OCI-LY7 (cell line): ENCODE measurements at regions not wholly inside any gene's neighbourhood (a gene's known extent, or its start where the extent isn't known, plus 50 kb on each side); places are given as distances from the start of the nearest gene placed in this dataset.
A peak's percentile ranks its signal among the peaks of the same experiment; 100 is the strongest.
"Not testable (repeated sequence)": the region's sequence is repeated elsewhere in the genome, so short reads cannot be mapped to it uniquely, and the experiment has no call there.

Experiments
- BruUV-seq: library from RNA; stranded (reverse); fragments of 400-500 nt; replicated peaks from 2 replicates; lab custom pipeline; 2021; lab: Mats Ljungman, UMichigan
- CTCF ChIA-PET: fragments of 300-600 bp; sonication (Branson Sonifier 250); formaldehyde crosslinking; loops from one replicate; lab custom pipeline; 2022; ENCODE audit warnings: antibody characterized with exemption; ENCODE audit not compliant: unreplicated experiment; lab: Charles Lee
- POLR2A ChIA-PET: fragments of 300-600 bp; sonication (Branson Sonifier 250); formaldehyde crosslinking; loops from one replicate; lab custom pipeline; 2022; ENCODE audit warnings: antibody characterized with exemption; lab: Charles Lee
- DNase-seq: peaks from one replicate; pipeline ENCODE4 v3.0.0-alpha.2; 2015; ENCODE audit warnings: low spot score
- H2AFZ ChIP-seq: fragments of 200-600 bp; sonication (generic), shearing (Covaris generic); 2 replicates; pipeline ENCODE4 v1.6.1; 2014; ENCODE audit warnings: mild to moderate bottlenecking, antibody characterized with exemption, low read length, moderate library complexity
- H3K27ac ChIP-seq: fragments of 200-600 bp; sonication (generic); 2 replicates; pipeline ENCODE4 v1.5.1; 2014; ENCODE audit warnings: mixed run types, low read depth, mild to moderate bottlenecking, moderate library complexity, low read length, inconsistent platforms; ENCODE audit not compliant: poor library complexity, severe bottlenecking
- H3K36me3 ChIP-seq: fragments of 200-600 bp; sonication (generic); 2 replicates; pipeline ENCODE4 v1.6.1; 2014; ENCODE audit warnings: mild to moderate bottlenecking, antibody characterized with exemption, low read length, moderate library complexity, mixed read lengths; ENCODE audit not compliant: insufficient read depth
- H3K4me1 ChIP-seq: fragments of 200-600 bp; sonication (generic); 2 replicates; pipeline ENCODE4 v1.5.1; 2014; ENCODE audit warnings: mild to moderate bottlenecking, low read length; ENCODE audit not compliant: insufficient read depth, poor library complexity, severe bottlenecking
- H3K4me2 ChIP-seq: fragments of 200-600 bp; sonication (generic); 2 replicates; pipeline ENCODE4 v1.6.1; 2014; ENCODE audit warnings: mild to moderate bottlenecking, low read length
- H3K4me3 ChIP-seq: fragments of 200-600 bp; sonication (generic); 2 replicates; pipeline ENCODE4 v1.5.1; 2014; ENCODE audit warnings: mild to moderate bottlenecking, low read depth, low read length; ENCODE audit not compliant: poor library complexity, severe bottlenecking
- H3K79me2 ChIP-seq: fragments of 200-600 bp; sonication (generic); 2 replicates; pipeline ENCODE4 v1.6.1; 2016; ENCODE audit warnings: low read depth, mild to moderate bottlenecking, low read length, moderate library complexity, mixed read lengths; ENCODE audit not compliant: insufficient read depth
- H3K9me2 ChIP-seq: fragments of 200-600 bp; sonication (generic); 2 replicates; pipeline ENCODE4 v1.6.1; 2016; ENCODE audit warnings: mild to moderate bottlenecking, low read length, mixed read lengths; ENCODE audit not compliant: insufficient read depth
- H3K9me3 ChIP-seq: fragments of 200-600 bp; sonication (generic); 2 replicates; pipeline ENCODE4 v1.6.1; 2014; ENCODE audit warnings: mild to moderate bottlenecking, mixed run types, low read length, mixed read lengths
- H4K20me1 ChIP-seq: fragments of 200-600 bp; sonication (generic); 2 replicates; pipeline ENCODE4 v1.6.1; 2014; ENCODE audit warnings: mild to moderate bottlenecking, antibody characterized with exemption, low read length, moderate library complexity, mixed read lengths; ENCODE audit not compliant: insufficient read depth
- CTCF ChIP-seq: fragments of 200-600 bp; sonication (generic); conservative IDR thresholded peaks from 2 replicates; pipeline ENCODE4 v1.5.1; 2014; ENCODE audit warnings: mild to moderate bottlenecking, antibody characterized with exemption, low read length, moderate library complexity, mixed read lengths
- EZH2phosphoT487 ChIP-seq: fragments of 200-600 bp; sonication (generic); IDR thresholded peaks from 2 replicates; pipeline ENCODE4 v1.6.1; 2018; ENCODE audit warnings: low read depth, borderline replicate concordance, mild to moderate bottlenecking, mixed run types, antibody characterized with exemption, low read length, moderate library complexity, mixed read lengths
- intact Hi-C: fragments of 100-400 bp; cut with micrococcal nuclease; formaldehyde crosslinking; loops from one replicate; pipeline ENCODE4 v1.10.0; 2022; ENCODE audit not compliant: unreplicated experiment

- Histone ChIP-seq H3K36me3 (no peaks in the 10 kb centered on the region), H3K27ac (no peak overlapping the region), H3K4me3 (no peak overlapping the region), H3K9me3 (no peaks in the 10 kb centered on the region), H2AFZ (no peak overlapping the region), H3K9me2 (no peaks in the 10 kb centered on the region), H3K4me1 (no peaks in the 10 kb centered on the region), H3K4me2 (no peak overlapping the region), H3K79me2 (no peaks in the 10 kb centered on the region), H4K20me1 (no peaks in the 10 kb centered on the region)
- ChIA-PET CTCF (no interaction called here), POLR2A (no interaction called here)
- no peak for DNase-seq
- intact Hi-C loops, result no loop called here
- BruUV-seq, result no TSS peak
- TF ChIP-seq CTCF (no peak), EZH2phosphoT487 (no peak)
These were observed 140.2 kb downstream of the TMEM200A start for GRCh38 chr6:130505808-130506598.

- peak overlapping the region; percentile 85 for H2AFZ ChIP-seq
These were observed 141.3 kb downstream of the TMEM200A start for GRCh38 chr6:130507005-130507665.

GRCh38 chr6:130507666-130508028 is 141.8 kb downstream of the TMEM200A start:
- H3K79me2 ChIP-seq, result no peaks in the 10 kb centered on the region
- CTCF ChIA-PET, result no interaction called here
- BruUV-seq, result no TSS peak
- H3K36me3 ChIP-seq, result no peaks in the 10 kb centered on the region
- POLR2A ChIA-PET, result no interaction called here
- no peak for TF ChIP-seq CTCF
- no peak for TF ChIP-seq EZH2phosphoT487
- no peaks in the 10 kb centered on the region for H3K9me3 ChIP-seq
- intact Hi-C loops, result no loop called here
- H3K4me3 ChIP-seq, result no peak overlapping the region
- no peak overlapping the region for H3K27ac ChIP-seq
- DNase-seq, result no peak
- peak overlapping the region; percentile 85 for H2AFZ ChIP-seq
- peaks cover 3% of the 10 kb centered on the region for H3K4me1 ChIP-seq
- no peak overlapping the region for H3K4me2 ChIP-seq
- H3K9me2 ChIP-seq, result no peaks in the 10 kb centered on the region
- H4K20me1 ChIP-seq, result no peaks in the 10 kb centered on the region

More at GRCh38 chr6:130507005-130507665, 141.3 kb downstream of the TMEM200A start:
- intact Hi-C loops, BruUV-seq, H3K9me3 ChIP-seq, H3K9me2 ChIP-seq, POLR2A ChIA-PET, H3K36me3 ChIP-seq, H3K4me2 ChIP-seq, DNase-seq, CTCF ChIA-PET, H3K4me3 ChIP-seq, H3K4me1 ChIP-seq, H3K27ac ChIP-seq, H4K20me1 ChIP-seq, H3K79me2 ChIP-seq: not testable (repeated sequence)
